ENCODE measurements at regions not wholly inside any gene's neighbourhood (a gene's known extent, or its start where the extent isn't known, plus 50 kb on each side); places are given as distances from the start of the nearest gene placed in this dataset.
"Not testable (repeated sequence)": the region's sequence is repeated elsewhere in the genome, so short reads cannot be mapped to it uniquely, and the experiment has no call there.

DNA sequence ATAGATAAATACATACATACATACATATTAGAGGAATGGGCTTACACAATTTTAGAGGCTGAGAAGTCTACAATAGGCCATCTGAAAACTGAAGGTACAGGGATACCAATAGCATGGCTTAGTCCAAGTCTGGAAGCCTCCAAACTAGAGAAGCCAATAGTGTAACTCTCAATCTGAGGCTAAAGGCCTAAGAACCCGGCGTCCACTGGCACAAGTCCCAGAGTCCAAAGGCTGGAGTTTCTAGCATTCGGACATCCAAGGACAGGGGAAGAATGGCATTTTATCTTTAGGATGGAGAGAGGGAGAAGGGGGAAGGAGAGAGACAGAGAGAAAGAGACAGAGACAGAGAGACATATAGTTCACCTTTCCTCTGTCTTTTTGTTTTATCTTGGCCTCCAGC, 63.7 kb upstream of the SYT4 start:
- DNase-seq: no peak

GRCh38 chr18:43350176-43350575, 72.9 kb upstream of the SYT4 start:
- DNase-seq: no peak

DNA sequence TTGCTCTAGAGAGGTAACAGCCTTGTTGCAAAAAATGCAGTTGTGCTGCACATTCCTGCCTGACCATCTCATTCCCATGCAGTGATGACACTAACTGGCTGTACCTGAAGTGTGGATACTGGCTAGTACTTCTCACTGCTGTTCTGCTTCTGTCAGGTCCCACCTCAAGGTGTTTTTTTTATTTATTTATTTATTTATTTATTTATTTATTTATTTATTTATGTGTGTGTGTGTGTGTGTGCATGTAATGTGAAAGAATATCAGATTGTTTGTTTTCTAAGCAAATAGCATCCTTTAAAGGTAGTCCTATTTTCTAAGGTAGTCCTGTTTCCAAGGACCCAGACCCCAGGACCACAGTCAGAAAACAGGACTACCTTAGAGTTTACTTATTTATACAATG, 87.2 kb upstream of the SYT4 start:
- DNase-seq: no peak

DNA sequence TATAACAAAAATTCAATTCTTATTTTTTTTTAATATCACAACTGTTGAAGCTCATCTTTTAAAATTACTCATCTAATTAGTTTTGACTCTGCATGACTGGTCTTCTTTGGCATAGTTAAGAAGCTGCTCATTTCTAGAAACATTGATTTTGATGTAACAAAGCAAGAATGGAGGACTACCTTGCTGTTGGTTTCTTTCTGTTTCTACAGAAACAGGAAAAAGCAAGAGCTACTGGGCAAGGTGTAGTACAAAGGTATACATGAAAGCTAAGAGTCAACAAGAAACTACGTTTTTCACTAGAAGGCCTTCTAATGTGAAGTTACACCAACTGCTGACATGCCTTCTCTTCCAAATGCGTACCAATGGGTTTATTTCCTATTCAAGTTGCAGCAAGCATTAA, 90.6 kb upstream of the SYT4 start:
- DNase-seq: no peak

DNA sequence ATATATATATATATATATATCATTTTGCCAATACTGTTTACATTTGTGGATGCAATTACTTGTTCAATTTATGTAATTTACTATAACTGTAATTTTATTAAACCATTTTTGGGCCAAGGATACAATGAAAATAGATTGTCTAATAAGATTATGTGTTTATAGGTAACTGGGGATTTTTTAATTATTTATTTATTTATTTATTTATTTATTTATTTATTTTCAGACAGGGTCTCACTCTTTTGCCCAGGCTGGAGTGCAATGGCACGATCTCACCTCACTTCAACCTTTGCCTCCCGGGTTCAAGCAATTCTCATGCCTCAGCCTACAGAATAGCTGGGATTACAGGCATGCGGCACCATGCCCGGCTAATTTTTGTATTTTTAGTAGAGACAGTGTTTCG, 92.0 kb upstream of the SYT4 start:
- not testable (repeated sequence) for DNase-seq

DNA sequence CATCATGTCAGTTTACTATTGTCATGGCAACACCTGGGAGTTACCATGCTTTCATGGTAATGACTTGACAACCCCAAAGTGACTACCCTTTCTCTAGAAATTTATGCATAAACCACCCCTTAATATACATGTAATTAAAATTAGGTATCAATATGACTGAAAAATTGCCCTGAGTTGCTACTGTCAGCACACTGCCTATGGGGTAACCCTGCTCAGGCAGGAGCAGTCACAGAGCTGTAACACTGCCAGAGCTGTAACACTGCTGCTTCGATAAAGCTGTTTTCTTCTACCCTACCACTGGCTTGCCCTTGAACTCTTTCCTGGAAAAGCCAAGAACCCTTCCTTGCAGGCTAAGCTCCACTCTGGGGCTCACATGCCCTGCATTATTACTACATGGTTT, 95.5 kb upstream of the SYT4 start:
- DNase-seq: no peak

GRCh38 chr18:43380104-43380672, 102.9 kb upstream of the SYT4 start:
- no peak for DNase-seq

DNA sequence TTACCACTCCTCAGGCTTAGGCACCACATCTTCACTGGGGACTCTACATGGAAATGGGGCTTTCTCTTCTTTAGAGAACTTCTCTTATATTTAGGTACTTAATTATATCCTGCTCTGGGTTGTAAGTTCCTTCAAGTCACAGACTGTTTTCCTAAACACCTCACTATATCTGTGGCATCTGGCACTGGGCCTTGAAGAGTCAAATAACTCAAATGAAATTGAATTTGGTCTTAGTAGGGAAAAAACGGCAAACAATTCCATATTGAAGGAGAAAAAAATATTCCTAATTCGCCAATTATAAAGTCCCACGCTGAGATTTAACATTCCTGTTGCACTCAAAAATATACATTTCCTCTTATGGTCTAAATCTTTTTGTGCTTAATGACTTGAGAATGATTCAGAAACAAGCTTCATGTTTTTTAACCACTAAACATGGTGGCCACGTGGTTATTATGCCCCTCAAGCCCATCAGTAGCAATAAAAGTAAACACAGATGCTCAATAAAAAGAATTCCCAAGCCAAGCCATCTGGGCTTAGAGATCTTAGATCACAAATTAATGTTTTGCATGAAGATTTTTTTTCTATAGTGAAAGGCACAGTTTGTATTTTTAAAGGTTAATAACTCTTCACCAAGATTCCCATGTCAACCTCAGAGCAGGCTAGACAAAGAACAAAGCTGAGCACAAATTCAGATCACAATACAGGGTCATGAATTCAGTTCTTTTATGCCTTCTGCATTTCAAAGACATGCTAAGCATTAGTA, 105.5 kb upstream of the SYT4 start:
- DNase-seq: no peak

GRCh38 chr18:43389163-43389562, 111.9 kb upstream of the SYT4 start:
- no peak for DNase-seq

GRCh38 chr18:43392168-43392567, 114.9 kb upstream of the SYT4 start:
- DNase-seq: no peak

DNA sequence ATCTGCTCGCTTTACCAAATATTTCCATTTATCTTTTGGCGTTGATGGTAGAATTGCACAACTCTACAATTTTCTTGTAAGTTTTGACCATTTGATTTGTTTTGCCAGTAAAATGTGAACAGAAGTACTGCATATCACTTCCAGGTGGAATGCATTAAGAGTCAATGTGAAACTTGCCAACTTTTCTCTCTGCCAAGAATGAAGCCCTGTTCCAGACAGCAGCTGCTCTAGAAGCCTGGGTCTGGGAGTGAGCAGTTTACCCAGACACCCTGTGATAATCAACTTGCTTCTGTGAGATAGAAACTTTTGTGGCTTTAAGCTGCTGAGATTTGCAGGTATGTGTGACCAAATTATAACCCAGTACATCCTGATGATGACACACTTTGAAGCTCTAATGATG, 115.9 kb upstream of the SYT4 start:
- DNase-seq: no peak

- no peak for DNase-seq
Measured at GRCh38 chr18:43396266-43396665, 119.0 kb upstream of the SYT4 start.

- no peak for DNase-seq
Measured at GRCh38 chr18:43398601-43399000, 121.3 kb upstream of the SYT4 start.

GRCh38 chr18:43405097-43405496, 127.8 kb upstream of the SYT4 start:
- DNase-seq: no peak

GRCh38 chr18:43414006-43414405, 136.7 kb upstream of the SYT4 start:
- DNase-seq: no peak

DNA sequence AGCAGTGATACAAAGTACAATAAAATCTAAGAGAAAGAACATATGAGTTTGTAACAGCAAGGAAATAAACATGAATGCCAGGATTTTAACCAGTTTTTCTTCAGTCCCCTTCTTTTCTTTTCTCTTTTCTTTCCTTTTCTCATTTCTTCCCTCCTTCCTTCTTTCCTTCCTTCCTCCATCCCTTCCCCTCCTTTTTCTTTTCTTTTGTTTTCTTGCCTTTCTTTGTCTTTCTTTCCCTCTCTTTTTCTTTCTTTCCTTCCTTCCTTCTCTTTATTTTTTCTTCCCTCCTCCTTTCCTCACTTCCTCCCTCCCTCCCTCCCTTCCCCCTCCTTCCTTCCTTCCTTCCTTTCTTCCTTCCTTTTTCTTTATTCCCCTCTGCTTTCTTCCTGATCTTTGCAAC, 142.8 kb upstream of the SYT4 start:
- no peak for DNase-seq

GRCh38 chr18:43420950-43421349, 143.7 kb upstream of the SYT4 start:
- DNase-seq: no peak

- DNase-seq: no peak
Measured at GRCh38 chr18:43422518-43422917, 145.2 kb upstream of the SYT4 start.

- no peak for DNase-seq
Measured at GRCh38 chr18:43435851-43436250, 158.6 kb upstream of the SYT4 start.

GRCh38 chr18:43442131-43442530, 164.8 kb upstream of the SYT4 start:
- DNase-seq: no peak

GRCh38 chr18:43442571-43442970, 165.3 kb upstream of the SYT4 start:
- no peak for DNase-seq

DNA sequence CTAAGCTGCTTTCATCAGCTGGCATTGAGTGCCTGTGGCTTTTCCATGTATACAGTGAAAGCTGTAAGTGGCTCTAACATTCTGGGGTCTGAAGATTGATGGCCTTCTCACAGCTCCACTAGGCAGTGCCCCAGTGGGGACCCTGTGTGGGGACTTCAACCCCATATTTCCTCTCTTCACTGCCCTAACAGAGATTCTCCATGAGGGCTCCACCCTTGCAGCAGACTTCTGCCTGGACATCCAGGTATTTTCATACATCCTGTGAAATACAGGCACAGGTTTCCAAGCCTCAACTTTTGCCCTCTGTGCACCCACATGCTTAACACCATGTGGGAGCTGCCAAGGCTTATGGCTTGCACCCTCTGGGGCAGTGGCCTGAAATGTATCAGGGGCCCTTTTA, 188.2 kb upstream of the SYT4 start:
- no peak for DNase-seq

GRCh38 chr18:43471873-43472272, 194.6 kb upstream of the SYT4 start:
- DNase-seq: no peak

GRCh38 chr18:43481069-43481468, 203.8 kb upstream of the SYT4 start:
- no peak for DNase-seq

- no peak for DNase-seq
Measured at GRCh38 chr18:43482136-43482535, 204.8 kb upstream of the SYT4 start.
